H54 (cell line): ENCODE measurements at regions not wholly inside any gene's neighbourhood (a gene's known extent, or its start where the extent isn't known, plus 50 kb on each side); places are given as distances from the start of the nearest gene placed in this dataset.

Experiments used
- DNase-seq: peaks from one replicate; pipeline ENCODE4 v3.0.0; 2011; ENCODE audit warnings: low spot score, mixed read lengths; ENCODE audit not compliant: insufficient read length
- FAIRE-seq: peaks from 3 replicates; lab custom pipeline; 2011; peaks lifted over from hg19 to GRCh38; lab: Jason Lieb, UNC
- POLR2A ChIP-seq: IDR thresholded peaks from 2 replicates; pipeline ENCODE4 v1.6.1; 2011; ENCODE audit warnings: low read depth, mild to moderate bottlenecking, low read length

DNA sequence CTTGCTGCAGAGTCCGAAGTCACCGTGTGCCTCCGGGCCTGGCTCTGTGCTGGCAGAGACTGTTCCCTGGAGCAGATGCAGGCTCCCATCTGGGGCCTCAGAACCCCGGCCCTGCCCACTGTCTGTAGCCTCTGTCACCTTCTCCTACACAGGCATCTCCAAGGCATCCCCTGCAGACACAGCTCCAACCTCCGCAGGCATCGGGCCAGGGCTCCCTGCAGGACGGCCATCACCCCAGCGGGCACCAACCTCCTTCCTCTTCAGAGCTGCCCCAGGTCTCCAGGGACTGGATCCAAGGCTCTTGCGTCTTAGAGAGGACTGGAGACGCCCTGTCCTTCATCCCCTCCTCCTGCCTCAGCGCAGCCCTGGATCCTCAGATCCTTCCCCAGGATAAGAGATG, 69.9 kb upstream of the MYL10 start:
- FAIRE-seq = no peak

DNA sequence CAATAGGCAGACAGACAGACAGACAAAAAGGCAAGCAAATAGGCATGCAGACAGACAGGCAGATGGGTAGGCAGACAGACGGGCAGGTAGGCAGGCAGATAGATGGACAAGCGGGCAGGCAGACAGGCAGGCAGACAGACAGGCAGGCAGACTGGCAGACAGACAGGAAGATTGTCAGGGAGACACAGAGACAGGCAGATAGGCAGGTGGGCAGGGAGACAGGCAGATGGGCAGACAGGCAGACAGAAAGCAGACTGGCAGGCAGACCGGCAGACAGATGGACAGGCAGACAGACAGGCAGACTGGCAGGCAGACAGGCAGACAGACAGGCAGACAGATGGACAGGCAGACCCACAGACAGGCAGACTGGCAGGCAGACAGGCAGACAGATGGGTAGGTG, 70.3 kb upstream of the MYL10 start:
- FAIRE-seq (no peak), DNase-seq (no peak)
- no peak for TF ChIP-seq POLR2A

More for the DNA sequence above, 69.9 kb upstream of the MYL10 start:
- DNase-seq = no peak
- TF ChIP-seq POLR2A = no peak

DNA sequence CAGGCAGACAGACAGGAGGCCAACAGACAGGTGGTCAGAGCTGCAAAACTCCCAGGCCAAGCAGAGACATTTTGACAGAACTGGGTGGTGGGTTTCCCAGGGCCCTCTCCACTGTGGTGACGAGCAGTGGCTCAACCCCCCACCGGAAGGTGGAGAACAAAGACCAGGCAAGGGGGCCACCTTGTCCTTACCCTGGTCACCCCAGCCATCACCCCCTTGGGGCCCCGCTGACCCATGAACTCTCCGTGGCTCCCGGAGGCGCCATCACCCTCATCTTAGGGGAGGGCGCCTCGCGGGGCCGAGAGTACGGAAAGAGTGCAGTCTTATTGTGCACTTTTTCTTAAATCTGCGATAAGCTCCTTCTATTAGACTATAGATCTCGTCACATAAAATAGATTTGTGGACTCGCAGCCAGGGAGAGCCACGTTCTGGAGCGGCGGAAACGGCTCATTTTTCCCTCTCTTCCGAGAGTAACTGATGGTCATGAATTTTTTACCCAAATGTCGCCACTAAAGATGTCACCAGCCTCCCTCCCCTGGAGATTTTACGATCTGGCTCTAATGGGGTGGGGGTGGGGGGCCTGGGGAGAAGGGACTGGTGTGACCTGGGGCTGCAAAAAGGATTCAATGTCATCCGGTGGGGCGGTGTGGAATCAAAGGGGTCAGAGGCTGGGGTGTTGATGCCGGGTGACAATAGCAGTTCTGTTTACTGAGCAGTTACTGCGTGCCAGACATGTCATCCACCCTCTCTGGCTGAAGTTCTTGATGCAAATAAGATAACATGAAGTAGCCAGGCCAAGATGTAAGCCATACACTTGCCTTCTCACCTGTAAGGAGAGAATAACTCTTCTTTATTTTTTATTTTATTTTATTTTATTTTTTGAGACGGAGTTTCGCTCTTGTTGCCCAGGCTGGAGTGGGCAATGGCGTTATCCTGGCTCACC, 71.1 kb upstream of the MYL10 start:
- FAIRE-seq = no peak
- TF ChIP-seq POLR2A = no peak
- DNase-seq = no peak

DNA sequence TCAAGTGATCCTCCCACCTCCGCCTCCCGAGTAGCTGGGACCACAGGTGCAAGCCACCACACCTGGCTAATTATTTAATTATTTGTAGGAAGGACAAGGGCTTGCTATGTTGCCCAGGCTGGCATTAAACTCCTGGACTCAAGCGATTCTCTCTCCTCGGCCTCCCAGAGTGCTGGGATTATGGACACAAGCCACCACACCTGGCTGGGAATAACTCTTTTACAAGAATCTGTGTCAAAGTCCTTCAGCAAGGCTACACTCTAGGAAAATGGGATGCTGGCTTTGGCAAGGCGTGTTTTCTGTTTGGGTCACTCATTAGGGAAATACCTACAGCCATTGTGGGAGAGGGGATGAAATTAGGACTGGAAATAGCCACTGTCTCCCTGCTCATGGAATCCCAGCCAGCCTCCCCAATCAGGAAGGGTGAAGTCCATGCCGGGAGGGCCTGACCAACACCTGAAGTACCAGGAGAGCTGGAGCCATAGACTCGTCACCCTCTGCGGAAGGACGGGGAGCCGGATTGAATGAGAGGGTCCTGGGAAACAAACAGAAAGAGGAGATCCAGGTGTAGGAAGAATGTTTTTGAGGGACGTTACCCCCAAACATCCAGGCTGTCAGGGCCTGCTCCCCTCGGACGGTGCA, 72.2 kb upstream of the MYL10 start:
- FAIRE-seq (no peak), DNase-seq (no peak)
- TF ChIP-seq POLR2A = no peak

DNA sequence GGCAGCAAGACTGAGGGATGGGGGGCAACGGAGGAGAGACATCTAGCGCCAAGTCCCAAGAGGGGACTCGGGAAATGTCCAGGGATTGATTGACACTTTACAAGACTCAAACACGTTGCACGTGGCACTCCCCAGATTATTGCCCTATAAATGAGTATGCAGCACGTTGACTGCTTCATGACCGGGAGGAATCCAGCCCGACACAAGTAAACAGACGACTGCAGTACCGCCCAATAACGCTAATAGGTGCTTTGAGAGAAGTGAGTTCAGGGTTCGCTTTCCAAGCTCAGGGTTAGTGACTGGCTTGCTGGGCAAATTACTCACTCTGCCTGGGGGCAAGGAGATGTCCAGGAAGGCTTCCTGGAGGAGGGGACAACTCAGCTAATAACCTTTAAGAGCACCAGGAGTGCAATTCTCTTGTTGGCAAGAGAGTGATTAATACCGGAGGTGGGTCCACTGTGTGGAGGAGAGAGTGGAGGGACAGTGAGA, 73.3 kb upstream of the MYL10 start:
- DNase-seq = no peak
- FAIRE-seq = no peak
- no peak for TF ChIP-seq POLR2A

DNA sequence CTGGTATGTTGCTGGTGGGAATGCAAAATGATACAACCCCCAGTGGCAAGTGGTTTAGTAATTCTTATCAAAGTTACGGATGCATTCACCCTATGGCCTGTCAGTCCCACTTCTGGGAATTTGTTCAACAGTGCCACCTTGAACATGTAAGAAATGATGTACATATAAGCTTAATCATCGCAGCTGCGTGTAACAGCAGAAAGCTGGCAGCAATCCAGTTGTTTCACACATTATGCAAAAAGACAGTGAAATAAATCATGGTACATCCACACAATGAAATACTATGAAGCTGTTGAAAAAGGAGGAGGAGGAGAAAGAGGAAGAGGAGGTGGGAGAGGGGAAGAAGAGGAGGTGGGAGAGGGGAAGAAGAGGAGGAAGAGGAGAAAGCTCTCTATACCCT, 76.2 kb upstream of the MYL10 start:
- TF ChIP-seq POLR2A = no peak
- FAIRE-seq (no peak), DNase-seq (no peak)

DNA sequence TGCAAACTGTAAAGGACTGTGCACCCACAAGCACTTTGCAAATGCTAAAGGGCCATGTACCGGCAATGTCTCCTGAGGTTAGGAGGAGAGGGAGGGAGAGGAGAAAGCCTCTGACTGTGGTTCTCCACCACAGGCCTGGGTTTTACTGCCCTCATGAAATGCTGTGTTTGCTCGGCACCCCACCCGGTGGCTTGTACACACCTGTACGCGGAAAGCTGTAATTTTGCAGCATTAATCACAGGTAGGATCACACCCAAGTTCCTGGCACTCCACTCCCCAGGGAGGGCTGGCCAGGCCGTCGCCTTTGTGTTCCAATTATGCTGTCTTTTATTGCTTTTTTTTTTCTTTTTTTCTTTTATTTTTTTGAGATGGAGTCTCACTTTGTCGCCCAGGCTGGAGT, 78.5 kb upstream of the MYL10 start:
- no peak for DNase-seq
- no peak for TF ChIP-seq POLR2A
- FAIRE-seq = no peak

DNA sequence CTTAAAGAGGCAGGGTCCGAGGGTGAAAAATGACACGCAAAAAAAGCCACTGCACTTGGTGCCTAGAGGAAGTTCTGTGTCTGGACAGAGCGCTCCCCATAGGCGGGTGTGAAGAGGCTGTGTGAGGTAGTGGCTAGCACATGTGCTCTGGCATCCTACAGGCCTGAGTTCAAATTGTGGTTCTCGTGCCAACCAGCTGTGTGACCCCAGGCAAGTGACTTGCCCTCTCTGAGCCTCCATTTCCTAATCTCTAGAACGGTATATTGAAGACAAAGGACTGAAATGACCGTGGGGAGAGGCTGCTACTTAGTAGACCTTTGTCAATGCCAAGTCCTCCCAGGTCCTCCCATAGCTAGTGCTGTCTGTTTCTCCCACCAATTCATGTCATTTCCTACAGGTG, 79.1 kb upstream of the MYL10 start:
- TF ChIP-seq POLR2A = no peak
- no peak for FAIRE-seq
- no peak for DNase-seq

DNA sequence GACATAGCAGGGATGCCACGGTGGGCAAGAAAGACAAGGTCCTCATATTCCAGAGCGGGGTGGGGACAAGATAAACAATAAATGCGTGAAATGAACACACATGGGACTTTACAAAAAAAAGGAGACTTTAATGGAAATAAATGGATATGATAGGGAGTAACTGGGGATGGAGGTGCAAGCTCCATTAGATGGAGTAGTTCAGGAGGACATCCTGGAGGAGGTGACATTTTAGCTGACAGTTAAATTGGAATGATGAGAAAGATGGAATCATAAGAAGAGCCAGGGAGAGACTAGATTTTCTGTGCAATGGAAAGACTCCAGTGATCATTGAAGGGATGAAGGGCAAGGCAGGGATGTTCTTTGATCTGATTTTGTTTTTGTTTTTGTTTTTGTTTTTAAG, 83.6 kb upstream of the MYL10 start:
- no peak for TF ChIP-seq POLR2A
- DNase-seq = no peak
- FAIRE-seq = no peak

DNA sequence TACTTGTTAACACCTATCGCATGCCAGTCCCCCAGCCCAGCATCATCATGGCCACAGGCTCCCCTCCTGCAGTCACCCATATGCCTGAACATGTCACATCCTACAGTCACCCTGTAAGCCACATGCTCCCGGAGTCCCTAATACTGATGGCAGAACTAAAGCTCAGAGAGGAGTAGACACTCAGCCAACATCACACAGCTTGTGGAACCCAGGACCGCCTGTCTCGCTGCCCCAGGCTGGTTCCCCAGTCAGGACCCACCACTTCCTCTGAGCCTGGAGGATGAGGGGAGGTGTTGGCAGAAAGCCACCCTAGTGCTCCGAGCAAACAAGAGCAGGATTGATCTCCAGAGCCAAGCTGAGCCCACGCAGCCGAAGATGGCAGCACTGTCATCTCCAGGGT, 85.0 kb upstream of the MYL10 start:
- FAIRE-seq (no peak), DNase-seq (no peak)
- TF ChIP-seq POLR2A = no peak

DNA sequence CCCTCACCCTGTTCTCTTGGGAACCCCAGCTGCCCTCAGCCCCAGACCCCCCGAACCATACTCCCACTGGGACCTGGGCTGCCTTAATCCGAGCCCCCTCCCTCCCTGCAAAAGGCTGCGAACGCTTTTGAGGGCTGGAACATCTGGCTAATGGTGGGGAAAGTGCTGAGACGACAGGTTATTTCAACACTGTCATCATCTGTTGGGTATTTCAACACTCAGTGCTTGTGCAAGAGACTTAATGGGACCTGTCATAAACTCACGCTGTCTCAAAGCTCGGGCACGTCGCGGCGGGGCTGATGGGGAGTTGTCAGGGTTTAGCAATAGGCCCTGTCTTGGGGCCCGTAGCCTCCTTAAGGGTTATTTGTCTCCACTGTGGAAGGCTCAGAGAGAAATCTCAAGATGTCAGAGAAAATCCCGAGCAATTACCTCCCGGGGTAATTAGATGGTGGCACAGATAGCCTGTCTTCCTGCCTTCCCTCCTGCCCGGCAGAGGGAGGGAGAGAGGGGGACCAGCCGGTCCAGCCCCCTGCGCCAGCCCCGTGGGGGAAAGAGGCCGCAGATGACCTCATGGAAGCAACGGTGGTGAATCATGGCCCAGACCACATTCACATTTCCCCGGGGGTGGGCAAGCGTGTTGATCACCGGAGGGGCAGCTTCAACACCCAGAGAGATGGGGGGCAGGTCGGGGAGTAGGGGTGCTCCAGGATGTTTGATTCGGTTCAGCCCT, 88.7 kb upstream of the MYL10 start:
- no peak for DNase-seq

DNA sequence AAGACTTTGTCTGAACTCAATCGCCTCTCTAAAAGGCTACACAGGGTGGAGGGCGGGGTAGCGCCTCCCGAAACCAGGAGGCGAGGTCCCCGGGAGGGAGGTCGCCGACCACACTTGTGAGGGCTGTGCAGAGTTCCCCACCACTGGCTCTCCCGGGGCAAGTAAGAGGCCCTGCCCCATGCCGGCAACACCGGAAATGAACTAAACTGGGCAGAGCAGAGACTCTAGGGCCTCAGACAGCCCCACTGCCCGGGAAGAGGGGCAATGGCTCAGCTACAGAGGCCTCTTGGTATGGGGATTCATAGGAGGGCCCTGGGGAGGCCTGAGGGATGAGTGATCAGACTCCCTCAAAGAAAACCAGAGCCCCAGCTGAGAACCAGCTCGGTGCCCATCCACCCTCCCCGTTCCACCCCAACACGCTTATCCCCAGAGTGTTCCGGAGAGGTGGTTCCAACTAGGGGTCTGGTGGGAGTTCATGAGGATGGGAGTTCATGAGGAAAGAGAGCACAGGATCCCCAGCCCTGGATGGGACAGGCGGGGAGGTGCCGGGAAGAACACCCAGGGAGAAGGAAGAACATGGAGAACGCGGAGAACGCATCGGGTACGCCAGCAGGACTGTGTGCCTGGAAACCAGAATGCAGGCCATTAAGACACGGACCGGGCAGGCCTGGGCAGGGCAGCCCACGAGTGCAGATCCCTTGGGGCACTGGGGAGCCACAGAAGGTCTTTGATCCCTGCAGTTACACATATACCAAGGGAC, 89.4 kb upstream of the MYL10 start:
- TF ChIP-seq POLR2A = no peak
- no peak for DNase-seq
- no peak for FAIRE-seq

More for the DNA sequence above, 88.7 kb upstream of the MYL10 start:
- no peak for TF ChIP-seq POLR2A
- FAIRE-seq = no peak

DNA sequence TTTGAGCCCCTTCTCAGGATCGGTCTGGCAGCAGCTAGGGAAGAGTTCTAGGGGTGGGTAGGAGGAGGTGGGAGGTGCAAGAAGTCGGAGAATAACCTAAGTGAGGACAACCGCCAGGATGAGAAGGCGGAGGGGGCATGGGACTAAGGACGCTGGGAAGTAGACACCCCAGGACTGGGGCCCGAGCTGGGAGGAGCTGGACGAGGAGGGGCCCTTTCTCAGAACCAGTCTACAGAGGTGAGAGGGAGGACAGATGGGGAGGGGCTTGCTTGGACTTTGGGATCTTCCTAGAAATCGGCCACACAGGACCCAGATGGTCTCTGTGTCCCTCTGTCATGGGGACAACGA, 90.0 kb upstream of the MYL10 start:
- TF ChIP-seq POLR2A = no peak
- FAIRE-seq (no peak), DNase-seq (no peak)

DNA sequence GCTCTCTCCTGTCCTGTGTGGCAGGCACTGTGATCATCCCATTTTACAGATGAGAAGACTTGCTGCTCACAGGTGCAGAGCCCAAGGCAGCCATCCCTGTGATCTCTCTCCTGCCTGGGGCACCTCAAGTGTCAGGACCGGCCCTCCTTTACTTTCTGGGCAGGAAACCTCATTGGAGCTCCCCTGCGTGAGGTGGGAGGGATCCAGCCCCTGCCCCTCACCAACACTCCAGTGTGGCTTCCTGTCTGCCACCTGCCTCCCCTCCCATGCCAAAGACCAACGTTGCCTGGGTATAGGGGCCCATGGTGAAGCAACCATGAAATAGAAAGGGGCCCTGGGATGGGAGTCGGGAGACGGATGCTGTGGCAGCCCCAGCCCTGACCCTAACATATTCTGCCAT, 91.2 kb upstream of the MYL10 start:
- no peak for DNase-seq
- no peak for FAIRE-seq

More for the DNA sequence above, 91.2 kb upstream of the MYL10 start:
- no peak for TF ChIP-seq POLR2A
